ENCODE measurements at regions not wholly inside any gene's neighbourhood (a gene's known extent, or its start where the extent isn't known, plus 50 kb on each side); places are given as distances from the start of the nearest gene placed in this dataset.

DNA sequence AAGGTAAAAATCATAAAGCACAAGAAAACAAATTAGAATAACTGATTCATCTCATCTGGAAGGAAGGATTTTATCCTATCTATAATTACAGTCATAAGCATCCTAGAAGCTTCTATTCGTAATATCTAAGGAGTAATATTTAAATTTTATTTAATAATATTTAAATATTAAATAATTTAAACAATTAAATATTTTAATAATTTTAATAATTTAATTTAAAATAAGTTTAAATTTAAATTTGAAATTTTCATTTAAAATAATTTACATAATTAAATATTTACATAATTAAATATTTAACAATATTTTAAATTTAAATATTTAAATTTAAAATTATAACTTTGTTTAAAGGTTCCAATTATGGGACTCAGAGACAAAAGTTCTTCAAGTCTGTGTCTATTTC lies 127.5 kb upstream of the GK2 start:
- no peak for DNase-seq (ENCODE audit: low read depth, low spot score)
- no peaks in the 10 kb centered on the region for H3K27me3 Mint-ChIP-seq (ENCODE audit: low read depth)
- H3K4me1 Mint-ChIP-seq: no peaks in the 10 kb centered on the region
- no peak overlapping the region for H3K27ac Mint-ChIP-seq (ENCODE audit: unreplicated experiment)
- TF ChIP-seq, protein P1, sequence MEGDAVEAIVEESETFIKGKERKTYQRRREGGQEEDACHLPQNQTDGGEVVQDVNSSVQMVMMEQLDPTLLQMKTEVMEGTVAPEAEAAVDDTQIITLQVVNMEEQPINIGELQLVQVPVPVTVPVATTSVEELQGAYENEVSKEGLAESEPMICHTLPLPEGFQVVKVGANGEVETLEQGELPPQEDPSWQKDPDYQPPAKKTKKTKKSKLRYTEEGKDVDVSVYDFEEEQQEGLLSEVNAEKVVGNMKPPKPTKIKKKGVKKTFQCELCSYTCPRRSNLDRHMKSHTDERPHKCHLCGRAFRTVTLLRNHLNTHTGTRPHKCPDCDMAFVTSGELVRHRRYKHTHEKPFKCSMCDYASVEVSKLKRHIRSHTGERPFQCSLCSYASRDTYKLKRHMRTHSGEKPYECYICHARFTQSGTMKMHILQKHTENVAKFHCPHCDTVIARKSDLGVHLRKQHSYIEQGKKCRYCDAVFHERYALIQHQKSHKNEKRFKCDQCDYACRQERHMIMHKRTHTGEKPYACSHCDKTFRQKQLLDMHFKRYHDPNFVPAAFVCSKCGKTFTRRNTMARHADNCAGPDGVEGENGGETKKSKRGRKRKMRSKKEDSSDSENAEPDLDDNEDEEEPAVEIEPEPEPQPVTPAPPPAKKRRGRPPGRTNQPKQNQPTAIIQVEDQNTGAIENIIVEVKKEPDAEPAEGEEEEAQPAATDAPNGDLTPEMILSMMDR (conservative IDR thresholded peaks at IDR 0.05): no peak
- no peaks in the 10 kb centered on the region for H3K36me3 Mint-ChIP-seq (ENCODE audit: low read depth)
- H3K4me3 Mint-ChIP-seq: no peak overlapping the region
- no peaks in the 10 kb centered on the region for H3K9me3 Mint-ChIP-seq

DNA sequence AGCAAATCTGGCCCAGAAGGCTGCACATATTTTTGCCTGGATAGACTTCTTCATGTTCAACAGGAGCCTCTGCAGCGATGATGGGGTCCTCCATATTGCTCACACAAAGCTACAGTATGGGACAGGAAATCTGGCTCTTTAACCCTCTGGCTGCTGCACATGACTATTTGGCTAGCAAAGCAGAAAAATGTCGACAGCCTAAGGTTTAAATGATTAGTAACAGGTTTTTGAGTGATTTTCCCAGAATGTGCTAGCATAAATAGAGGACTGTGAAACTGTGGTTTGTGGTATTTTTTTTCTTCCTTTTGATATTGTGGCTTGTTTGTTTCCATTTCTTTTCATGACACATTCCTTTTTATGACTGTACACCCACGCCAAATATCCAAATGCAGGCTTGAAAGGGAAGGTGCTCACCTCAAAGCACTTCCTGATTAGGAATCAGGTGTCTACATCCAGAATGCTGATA lies 120.2 kb upstream of the GK2 start:
- TF ChIP-seq, protein P1 (conservative IDR thresholded peaks at IDR 0.05): no peak
- Mint-ChIP-seq H3K4me1 (no peaks in the 10 kb centered on the region), H3K27ac (ENCODE audit: unreplicated experiment) (no peak overlapping the region)

DNA sequence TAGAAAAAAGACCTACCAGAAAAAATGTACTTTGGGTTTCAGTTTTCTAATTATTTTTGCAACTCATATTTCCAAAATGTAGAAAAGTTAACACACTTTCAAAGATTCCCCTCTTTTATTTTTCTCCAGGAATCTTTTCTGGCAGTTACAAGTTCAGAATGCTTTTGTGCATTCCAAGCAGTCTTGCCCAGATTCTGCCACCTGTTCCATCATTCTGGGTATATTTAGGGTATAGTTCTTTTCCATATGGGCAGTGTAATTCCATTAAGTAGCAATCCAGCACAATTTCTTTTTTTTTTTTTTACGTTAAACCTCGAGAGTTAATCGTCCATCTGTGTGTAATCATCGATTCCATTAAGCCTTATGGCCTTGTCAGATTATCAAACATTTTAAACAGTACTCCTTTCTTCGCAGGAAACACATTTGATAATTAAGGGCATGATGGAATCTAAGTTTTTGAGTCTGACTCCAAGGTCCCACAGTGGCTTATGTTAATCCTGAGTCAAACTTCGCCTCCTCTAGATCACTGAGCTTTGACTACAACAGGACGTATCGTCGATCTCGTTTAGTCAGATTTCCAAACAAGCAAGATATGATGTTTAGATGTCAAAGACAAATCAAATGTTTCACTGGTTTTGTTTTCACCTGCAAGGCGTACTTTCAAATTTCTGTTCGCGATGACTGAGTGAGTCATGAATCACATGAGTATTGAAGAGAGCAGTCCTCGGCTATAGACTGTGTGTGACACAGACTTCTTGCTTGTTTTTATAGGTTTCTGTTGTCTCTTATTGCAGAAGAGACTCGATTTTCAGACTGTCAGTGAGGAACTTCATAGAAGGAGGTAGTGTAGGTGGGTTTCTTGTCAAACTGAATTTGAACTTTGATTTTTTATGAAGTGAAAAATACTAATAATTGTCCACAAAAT lies 118.9 kb upstream of the GK2 start:
- Mint-ChIP-seq H3K9me3 (no peaks in the 10 kb centered on the region), H3K27ac (ENCODE audit: unreplicated experiment) (no peak overlapping the region), H3K4me1 (no peaks in the 10 kb centered on the region), H3K4me3 (no peak overlapping the region), H3K27me3 (ENCODE audit: low read depth) (no peaks in the 10 kb centered on the region), H3K36me3 (ENCODE audit: low read depth) (no peaks in the 10 kb centered on the region)
- TF ChIP-seq, protein P1 (conservative IDR thresholded peaks at IDR 0.05): no peak
- DNase-seq (ENCODE audit: low read depth, low spot score): no peak

More for the DNA sequence above, 120.2 kb upstream of the GK2 start:
- no peaks in the 10 kb centered on the region for H3K27me3 Mint-ChIP-seq (ENCODE audit: low read depth)
- H3K9me3 Mint-ChIP-seq: no peaks in the 10 kb centered on the region
- no peak for DNase-seq (ENCODE audit: low read depth, low spot score)
- H3K4me3 Mint-ChIP-seq: no peak overlapping the region
- H3K36me3 Mint-ChIP-seq (ENCODE audit: low read depth): no peaks in the 10 kb centered on the region

DNA sequence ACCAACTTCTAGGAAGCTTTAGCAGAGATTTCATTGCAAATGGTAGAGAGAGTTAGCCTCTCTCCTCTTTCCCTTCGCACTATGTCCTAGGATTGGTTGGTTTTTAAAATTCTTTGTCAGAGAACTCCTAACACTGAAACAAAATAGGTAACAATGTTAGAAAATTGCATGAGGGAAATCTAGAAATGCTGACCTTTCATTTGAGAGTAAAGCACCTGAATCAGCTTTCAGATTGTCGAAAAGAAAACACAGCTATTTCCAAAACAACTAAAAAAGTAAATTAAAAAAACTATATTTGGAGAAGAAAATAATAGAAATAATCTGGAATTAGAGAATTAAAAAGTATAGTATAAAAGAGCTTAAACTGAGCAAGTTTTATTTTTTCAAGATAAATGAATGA lies 108.1 kb upstream of the GK2 start:
- Mint-ChIP-seq H3K27me3 (ENCODE audit: low read depth) (peaks cover 3% of the 10 kb centered on the region), H3K4me1 (no peaks in the 10 kb centered on the region), H3K9me3 (peaks cover 2% of the 10 kb centered on the region), H3K27ac (ENCODE audit: unreplicated experiment) (no peak overlapping the region), H3K36me3 (ENCODE audit: low read depth) (no peaks in the 10 kb centered on the region), H3K4me3 (no peak overlapping the region)
- DNase-seq (ENCODE audit: low read depth, low spot score): no peak
- TF ChIP-seq, protein P1 (conservative IDR thresholded peaks at IDR 0.05): no peak

DNA sequence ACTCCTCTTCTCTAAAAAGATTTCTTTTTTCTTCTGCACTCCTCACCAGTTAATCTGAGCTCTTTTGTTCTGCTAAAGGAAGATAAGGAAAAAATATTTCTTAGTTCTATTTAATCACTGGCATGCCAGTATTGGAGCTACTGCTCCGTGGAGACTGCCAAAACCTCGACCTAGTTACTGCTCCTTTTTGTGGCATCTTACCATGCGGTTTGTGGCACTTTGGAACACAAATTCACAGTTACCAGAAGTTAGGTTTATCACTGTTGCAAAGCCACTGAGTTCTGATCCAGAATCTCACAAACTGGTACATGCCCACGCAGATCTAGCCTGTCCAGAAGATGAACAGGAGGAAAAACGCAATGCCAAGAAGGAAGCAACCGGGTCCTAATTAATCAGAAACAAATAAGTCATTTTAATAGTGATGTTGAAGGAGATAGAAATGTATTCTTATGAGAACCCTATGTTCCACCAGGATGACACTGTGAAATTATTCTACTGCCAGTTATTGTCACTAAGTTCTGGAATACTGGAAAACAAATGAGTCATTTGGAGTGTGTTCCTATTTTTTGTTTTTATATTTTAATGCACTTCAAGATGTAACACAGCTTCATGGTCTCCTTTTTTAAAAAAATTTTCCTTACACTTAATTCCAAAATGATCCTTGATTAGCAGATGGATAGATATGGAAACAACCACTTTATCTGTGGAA lies 106.7 kb upstream of the GK2 start:
- H3K9me3 Mint-ChIP-seq: peaks cover 2% of the 10 kb centered on the region
- H3K27ac Mint-ChIP-seq (ENCODE audit: unreplicated experiment): no peak overlapping the region
- no peak overlapping the region for H3K4me3 Mint-ChIP-seq
- no peaks in the 10 kb centered on the region for H3K36me3 Mint-ChIP-seq (ENCODE audit: low read depth)
- TF ChIP-seq, protein P1 (conservative IDR thresholded peaks at IDR 0.05): no peak
- no peaks in the 10 kb centered on the region for H3K4me1 Mint-ChIP-seq
- no peak for DNase-seq (ENCODE audit: low read depth, low spot score)
- H3K27me3 Mint-ChIP-seq (ENCODE audit: low read depth): peaks cover 3% of the 10 kb centered on the region
